ENCODE measurements at regions not wholly inside any gene's neighbourhood (a gene's known extent, or its start where the extent isn't known, plus 50 kb on each side); places are given as distances from the start of the nearest gene placed in this dataset.
A peak's percentile ranks its signal among the peaks of the same experiment; 100 is the strongest.

GRCh38 chr10:78630944-78631838 is 437.6 kb upstream of the ZMIZ1 start:
- TF ChIP-seq, protein P1, sequence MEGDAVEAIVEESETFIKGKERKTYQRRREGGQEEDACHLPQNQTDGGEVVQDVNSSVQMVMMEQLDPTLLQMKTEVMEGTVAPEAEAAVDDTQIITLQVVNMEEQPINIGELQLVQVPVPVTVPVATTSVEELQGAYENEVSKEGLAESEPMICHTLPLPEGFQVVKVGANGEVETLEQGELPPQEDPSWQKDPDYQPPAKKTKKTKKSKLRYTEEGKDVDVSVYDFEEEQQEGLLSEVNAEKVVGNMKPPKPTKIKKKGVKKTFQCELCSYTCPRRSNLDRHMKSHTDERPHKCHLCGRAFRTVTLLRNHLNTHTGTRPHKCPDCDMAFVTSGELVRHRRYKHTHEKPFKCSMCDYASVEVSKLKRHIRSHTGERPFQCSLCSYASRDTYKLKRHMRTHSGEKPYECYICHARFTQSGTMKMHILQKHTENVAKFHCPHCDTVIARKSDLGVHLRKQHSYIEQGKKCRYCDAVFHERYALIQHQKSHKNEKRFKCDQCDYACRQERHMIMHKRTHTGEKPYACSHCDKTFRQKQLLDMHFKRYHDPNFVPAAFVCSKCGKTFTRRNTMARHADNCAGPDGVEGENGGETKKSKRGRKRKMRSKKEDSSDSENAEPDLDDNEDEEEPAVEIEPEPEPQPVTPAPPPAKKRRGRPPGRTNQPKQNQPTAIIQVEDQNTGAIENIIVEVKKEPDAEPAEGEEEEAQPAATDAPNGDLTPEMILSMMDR (conservative IDR thresholded peaks at IDR 0.05; ENCODE audit: low read depth, low read length), result no peak
- TF ChIP-seq EZH2phosphoT487 (IDR thresholded peaks at IDR 0.05; ENCODE audit: borderline replicate concordance, low read length), result no peak
- no peak overlapping the region for H3K9ac ChIP-seq (ENCODE audit: low read length)
- peaks cover 8% of the 10 kb centered on the region for H3K4me1 ChIP-seq (ENCODE audit: insufficient read depth, low read length)
- BruUV-seq (replicated peaks), result no TSS peak
- H3K9me3 ChIP-seq (ENCODE audit: low read length), result no peaks in the 10 kb centered on the region
- H3K4me2 ChIP-seq (ENCODE audit: low read length), result no peak overlapping the region
- no peaks in the 10 kb centered on the region for H4K20me1 ChIP-seq (ENCODE audit: low read length)
- H2AFZ ChIP-seq (ENCODE audit: low read length), result no peak overlapping the region
- 0 out of 2 replicates have a peak, but pooled peaks cover 5% of the 10 kb centered on the region for H3K9me2 ChIP-seq (replicated peaks; ENCODE audit: low read length)
- H3K27ac ChIP-seq (ENCODE audit: low read length), result no peak overlapping the region
- no peaks in the 10 kb centered on the region for H3K79me2 ChIP-seq (ENCODE audit: low read length)
- no peaks in the 10 kb centered on the region for H3K36me3 ChIP-seq (ENCODE audit: low read depth, low read length)
- intact Hi-C loops (cut with micrococcal nuclease), result no loop called here
- DNase-seq, result no peak
- no peaks in the 10 kb centered on the region for H3F3A ChIP-seq (ENCODE audit: low read length, unreplicated experiment)
- H3K4me3 ChIP-seq (ENCODE audit: low read length), result no peak overlapping the region
- no peak for ATAC-seq
- POLR2A ChIA-PET (ENCODE audit: unreplicated experiment), result interaction anchor here (0.5 kb wide), 1 partner anchor 183 kb away, joined by 5 read pairs; no protein-coding TSS in a partner anchor
- CTCF ChIA-PET, result no interaction called here
- no peaks in the 10 kb centered on the region for H3K27me3 ChIP-seq (ENCODE audit: low read length)

GRCh38 chr10:78634389-78634815 is 434.4 kb upstream of the ZMIZ1 start:
- H3K4me2 ChIP-seq (ENCODE audit: low read length), result no peak overlapping the region
- 0 out of 2 replicates have a peak, but pooled peaks cover 5% of the 10 kb centered on the region for H3K9me2 ChIP-seq (replicated peaks; ENCODE audit: low read length)
- no peaks in the 10 kb centered on the region for H3K79me2 ChIP-seq (ENCODE audit: low read length)
- peak; percentile 78 for DNase-seq
- no peaks in the 10 kb centered on the region for H3K36me3 ChIP-seq (ENCODE audit: low read depth, low read length)
- peak overlapping the region; percentile 2; the same call in 1 of the 2 replicates for H2AFZ ChIP-seq (ENCODE audit: low read length)
- H4K20me1 ChIP-seq (ENCODE audit: low read length), result no peaks in the 10 kb centered on the region
- TF ChIP-seq EZH2 (IDR thresholded peaks at IDR 0.05; ENCODE audit: low read length, unreplicated experiment) (no peak), EZH2phosphoT487 (IDR thresholded peaks at IDR 0.05; ENCODE audit: borderline replicate concordance, low read length) (no peak)
- TF ChIP-seq, protein P1 (conservative IDR thresholded peaks at IDR 0.05; ENCODE audit: low read depth, low read length), result no peak
- intact Hi-C loops (cut with micrococcal nuclease), result no loop called here
- no peak overlapping the region for H3K27ac ChIP-seq (ENCODE audit: low read length)
- no peaks in the 10 kb centered on the region for H3F3A ChIP-seq (ENCODE audit: low read length, unreplicated experiment)
- H3K9me3 ChIP-seq (ENCODE audit: low read length), result no peaks in the 10 kb centered on the region
- ChIA-PET POLR2A (ENCODE audit: unreplicated experiment) (no interaction called here), CTCF (no interaction called here)
- ATAC-seq, result peak; percentile 66
- no peak overlapping the region for H3K4me3 ChIP-seq (ENCODE audit: low read length)
- no peaks in the 10 kb centered on the region for H3K27me3 ChIP-seq (ENCODE audit: low read length)
- H3K9ac ChIP-seq (ENCODE audit: low read length), result no peak overlapping the region
- peaks cover 8% of the 10 kb centered on the region for H3K4me1 ChIP-seq (ENCODE audit: insufficient read depth, low read length)
- BruUV-seq (replicated peaks), result no TSS peak

DNA sequence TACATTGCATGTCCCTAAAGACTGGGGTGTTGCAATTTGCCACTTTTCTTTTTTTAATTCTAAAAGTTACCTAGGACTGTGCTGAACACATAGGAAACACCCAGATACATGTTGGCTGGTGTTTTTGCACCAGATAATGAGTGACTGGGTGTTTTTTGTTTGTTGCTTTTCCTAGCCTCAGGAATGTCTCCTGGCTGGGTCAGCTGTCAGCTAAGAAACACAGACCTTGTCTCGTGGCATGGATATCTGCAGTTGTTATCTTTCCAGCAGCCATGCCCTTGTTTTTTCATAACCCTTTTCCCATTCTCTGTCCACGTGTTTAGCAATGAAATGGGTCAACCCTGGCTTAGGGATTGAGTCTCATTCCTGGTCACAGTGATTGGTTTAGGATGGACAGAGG is 433.9 kb upstream of the ZMIZ1 start:
- Histone ChIP-seq H3K4me2 (ENCODE audit: low read length) (no peak overlapping the region), H2AFZ (ENCODE audit: low read length) (peak overlapping the region; percentile 2; the same call in 1 of the 2 replicates), H3K4me3 (ENCODE audit: low read length) (no peak overlapping the region), H3K9ac (ENCODE audit: low read length) (no peak overlapping the region), H3F3A (ENCODE audit: low read length, unreplicated experiment) (no peaks in the 10 kb centered on the region), H3K9me3 (ENCODE audit: low read length) (no peaks in the 10 kb centered on the region), H3K4me1 (ENCODE audit: insufficient read depth, low read length) (peaks cover 8% of the 10 kb centered on the region), H3K27ac (ENCODE audit: low read length) (no peak overlapping the region), H4K20me1 (ENCODE audit: low read length) (no peaks in the 10 kb centered on the region), H3K27me3 (ENCODE audit: low read length) (no peaks in the 10 kb centered on the region), H3K79me2 (ENCODE audit: low read length) (no peaks in the 10 kb centered on the region), H3K36me3 (ENCODE audit: low read depth, low read length) (no peaks in the 10 kb centered on the region), H3K9me2 (replicated peaks; ENCODE audit: low read length) (0 out of 2 replicates have a peak, but pooled peaks cover 5% of the 10 kb centered on the region)
- ATAC-seq (no peak), DNase-seq (no peak)
- TF ChIP-seq EZH2 (IDR thresholded peaks at IDR 0.05; ENCODE audit: low read length, unreplicated experiment), result no peak
- TF ChIP-seq, protein P1 (conservative IDR thresholded peaks at IDR 0.05; ENCODE audit: low read depth, low read length), result no peak
- no peak for TF ChIP-seq EZH2phosphoT487 (IDR thresholded peaks at IDR 0.05; ENCODE audit: borderline replicate concordance, low read length)
- POLR2A ChIA-PET (ENCODE audit: unreplicated experiment), result no interaction called here
- no TSS peak for BruUV-seq (replicated peaks)
- intact Hi-C loops (cut with micrococcal nuclease), result no loop called here
- CTCF ChIA-PET, result no interaction called here

Data from PC-3 (cell line).